WI38 (cell line): ENCODE measurements at regions not wholly inside any gene's neighbourhood (a gene's known extent, or its start where the extent isn't known, plus 50 kb on each side); places are given as distances from the start of the nearest gene placed in this dataset.
"Not testable (repeated sequence)": the region's sequence is repeated elsewhere in the genome, so short reads cannot be mapped to it uniquely, and the experiment has no call there.

ENCODE experiments used
- H3K4me3 ChIP-seq: 2 replicates; pipeline ENCODE4 v1.5.1; 2011; ENCODE audit warnings: low read depth, mild to moderate bottlenecking, control low read depth, low read length
- CTCF ChIP-seq: IDR thresholded peaks from 2 replicates; pipeline ENCODE4 v1.5.1; 2012; ENCODE audit warnings: low read depth, mild to moderate bottlenecking, control low read depth, low read length

- no peak for TF ChIP-seq CTCF
Observed at GRCh38 chr6:77094821-77095220, 368.5 kb downstream of the HTR1B start.

GRCh38 chr6:77092971-77093370 is 370.3 kb downstream of the HTR1B start:
- TF ChIP-seq CTCF, result no peak

More at GRCh38 chr6:77094821-77095220, 368.5 kb downstream of the HTR1B start:
- no peak overlapping the region for H3K4me3 ChIP-seq

GRCh38 chr6:77089776-77090175 is 373.5 kb downstream of the HTR1B start:
- TF ChIP-seq CTCF, result no peak
- no peak overlapping the region for H3K4me3 ChIP-seq

More at GRCh38 chr6:77092971-77093370, 370.3 kb downstream of the HTR1B start:
- H3K4me3 ChIP-seq, result no peak overlapping the region

GRCh38 chr6:77087794-77088318 is 375.4 kb downstream of the HTR1B start:
- H3K4me3 ChIP-seq, result not testable (repeated sequence)

- TF ChIP-seq CTCF, result no peak
- no peak overlapping the region for H3K4me3 ChIP-seq
Observed at GRCh38 chr6:77074037-77074713, 389.1 kb downstream of the HTR1B start.

GRCh38 chr6:77073410-77073760 is 389.9 kb downstream of the HTR1B start:
- TF ChIP-seq CTCF, result no peak

GRCh38 chr6:77072694-77073409 is 390.4 kb downstream of the HTR1B start:
- no peak for TF ChIP-seq CTCF
- H3K4me3 ChIP-seq, result no peak overlapping the region

More at GRCh38 chr6:77073410-77073760, 389.9 kb downstream of the HTR1B start:
- no peak overlapping the region for H3K4me3 ChIP-seq
